DOHH2 (cell line): ENCODE measurements at regions not wholly inside any gene's neighbourhood (a gene's known extent, or its start where the extent isn't known, plus 50 kb on each side); places are given as distances from the start of the nearest gene placed in this dataset.

Source experiments
- H3F3A ChIP-seq: fragments of 200-600 bp; sonication (generic), shearing (Covaris generic); 2 replicates; pipeline ENCODE4 v1.6.0; 2016; ENCODE audit warnings: antibody characterized with exemption, mild to moderate bottlenecking; ENCODE audit not compliant: control insufficient read depth, insufficient read depth
- H3K27ac ChIP-seq: fragments of 200-600 bp; sonication (generic); 2 replicates; pipeline ENCODE4 v1.5.1; 2014; ENCODE audit warnings: low read depth, mild to moderate bottlenecking, low read length, moderate library complexity
- H3K27me3 ChIP-seq: fragments of 200-600 bp; sonication (generic); 2 replicates; pipeline ENCODE4 v1.6.1; 2014; ENCODE audit warnings: mild to moderate bottlenecking, low read length, mixed read lengths; ENCODE audit not compliant: control insufficient read depth
- H3K36me3 ChIP-seq: fragments of 200-600 bp; sonication (generic); 2 replicates; pipeline ENCODE4 v1.6.1; 2014; ENCODE audit warnings: mild to moderate bottlenecking, low read length, moderate library complexity, mixed read lengths; ENCODE audit not compliant: control insufficient read depth
- H3K4me1 ChIP-seq: fragments of 200-600 bp; sonication (generic); 2 replicates; pipeline ENCODE4 v1.6.1; 2014; ENCODE audit warnings: mild to moderate bottlenecking, low read length, mixed read lengths; ENCODE audit not compliant: control insufficient read depth
- H3K4me2 ChIP-seq: fragments of 200-600 bp; sonication (generic); 2 replicates; pipeline ENCODE4 v1.6.0; 2014; ENCODE audit warnings: mild to moderate bottlenecking, low read length, moderate library complexity
- H3K4me3 ChIP-seq: fragments of 200-600 bp; sonication (generic); 2 replicates; pipeline ENCODE4 v1.5.1; 2014; ENCODE audit warnings: mild to moderate bottlenecking, low read length, mixed read lengths
- H3K79me2 ChIP-seq: fragments of 200-600 bp; sonication (generic); 2 replicates; pipeline ENCODE4 v1.6.1; 2014; ENCODE audit warnings: mild to moderate bottlenecking, low read length, mixed read lengths; ENCODE audit not compliant: control insufficient read depth
- H3K9me2 ChIP-seq: fragments of 200-600 bp; sonication (generic); replicated peaks from 2 replicates; pipeline ENCODE4 v1.6.1; 2014; ENCODE audit warnings: mild to moderate bottlenecking, low read length, mixed read lengths; ENCODE audit not compliant: control insufficient read depth
- H3K9me3 ChIP-seq: fragments of 200-600 bp; sonication (generic); 2 replicates; pipeline ENCODE4 v1.6.1; 2014; ENCODE audit warnings: antibody characterized with exemption, low read length, mixed read lengths; ENCODE audit not compliant: control insufficient read depth, insufficient read depth
- H4K20me1 ChIP-seq: fragments of 200-600 bp; sonication (generic); 2 replicates; pipeline ENCODE4 v1.6.0; 2014; ENCODE audit warnings: low read depth, mild to moderate bottlenecking, antibody characterized with exemption, low read length, moderate library complexity; ENCODE audit not compliant: control insufficient read depth, insufficient read depth
- EZH2phosphoT487 ChIP-seq: fragments of 200-600 bp; sonication (generic); IDR thresholded peaks from 2 replicates; pipeline ENCODE4 v1.6.1; 2017; ENCODE audit warnings: borderline replicate concordance, mild to moderate bottlenecking, antibody characterized with exemption, low read length, moderate library complexity, mixed read lengths
- TF ChIP-seq, protein P1 (sequence below): fragments of 200-600 bp; sonication (generic); IDR thresholded peaks from one replicate; pipeline ENCODE4 v1.5.1; 2014; ENCODE audit warnings: antibody characterized with exemption, mild to moderate bottlenecking, low read depth, low read length; ENCODE audit not compliant: poor library complexity, severe bottlenecking

GRCh38 chr2:120940319-120940696 is 204.6 kb downstream of the GLI2 start:
- H3K9me3 ChIP-seq: no peaks in the 10 kb centered on the region
- no peaks in the 10 kb centered on the region for H3K79me2 ChIP-seq
- H3K36me3 ChIP-seq: no peaks in the 10 kb centered on the region
- no peaks in the 10 kb centered on the region for H3K4me1 ChIP-seq
- H4K20me1 ChIP-seq: no peaks in the 10 kb centered on the region
- no peak overlapping the region for H3K4me3 ChIP-seq
- H3K27me3 ChIP-seq: no peaks in the 10 kb centered on the region
- no peaks in the 10 kb centered on the region for H3K9me2 ChIP-seq
- no peak overlapping the region for H3K27ac ChIP-seq
- TF ChIP-seq, protein P1, sequence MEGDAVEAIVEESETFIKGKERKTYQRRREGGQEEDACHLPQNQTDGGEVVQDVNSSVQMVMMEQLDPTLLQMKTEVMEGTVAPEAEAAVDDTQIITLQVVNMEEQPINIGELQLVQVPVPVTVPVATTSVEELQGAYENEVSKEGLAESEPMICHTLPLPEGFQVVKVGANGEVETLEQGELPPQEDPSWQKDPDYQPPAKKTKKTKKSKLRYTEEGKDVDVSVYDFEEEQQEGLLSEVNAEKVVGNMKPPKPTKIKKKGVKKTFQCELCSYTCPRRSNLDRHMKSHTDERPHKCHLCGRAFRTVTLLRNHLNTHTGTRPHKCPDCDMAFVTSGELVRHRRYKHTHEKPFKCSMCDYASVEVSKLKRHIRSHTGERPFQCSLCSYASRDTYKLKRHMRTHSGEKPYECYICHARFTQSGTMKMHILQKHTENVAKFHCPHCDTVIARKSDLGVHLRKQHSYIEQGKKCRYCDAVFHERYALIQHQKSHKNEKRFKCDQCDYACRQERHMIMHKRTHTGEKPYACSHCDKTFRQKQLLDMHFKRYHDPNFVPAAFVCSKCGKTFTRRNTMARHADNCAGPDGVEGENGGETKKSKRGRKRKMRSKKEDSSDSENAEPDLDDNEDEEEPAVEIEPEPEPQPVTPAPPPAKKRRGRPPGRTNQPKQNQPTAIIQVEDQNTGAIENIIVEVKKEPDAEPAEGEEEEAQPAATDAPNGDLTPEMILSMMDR: no peak
- TF ChIP-seq EZH2phosphoT487: no peak
- no peak overlapping the region for H3K4me2 ChIP-seq
- H3F3A ChIP-seq: no peaks in the 10 kb centered on the region

DNA sequence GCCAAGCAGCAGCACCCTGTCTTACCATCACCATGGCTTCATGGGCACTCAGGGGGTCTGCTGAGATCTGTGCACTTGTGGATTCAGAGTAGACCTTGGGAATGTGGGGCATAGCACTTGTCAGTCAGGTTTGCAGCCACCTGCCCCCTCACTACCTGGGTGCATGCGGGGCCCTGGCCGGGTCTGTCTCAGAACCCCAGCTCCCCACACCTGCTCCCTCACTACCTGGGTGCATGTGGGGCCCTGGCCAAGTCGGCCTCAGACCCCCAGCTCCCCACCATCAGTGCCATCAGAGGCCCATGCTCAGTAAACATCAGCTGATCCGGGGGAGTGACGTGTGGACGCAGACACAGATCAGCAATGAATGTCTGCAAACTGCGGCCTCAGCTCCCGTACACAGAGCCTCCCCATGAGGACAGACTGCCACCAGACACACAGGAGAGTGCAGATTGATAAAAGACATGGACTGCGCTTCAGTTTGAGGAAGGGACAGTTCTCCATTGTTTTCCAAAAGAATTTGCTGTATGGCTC is 205.1 kb downstream of the GLI2 start:
- H4K20me1 ChIP-seq: no peaks in the 10 kb centered on the region
- H3F3A ChIP-seq: no peaks in the 10 kb centered on the region
- H3K4me1 ChIP-seq: no peaks in the 10 kb centered on the region
- no peak overlapping the region for H3K27ac ChIP-seq
- no peak for TF ChIP-seq EZH2phosphoT487
- TF ChIP-seq, protein P1: no peak
- H3K79me2 ChIP-seq: no peaks in the 10 kb centered on the region
- no peaks in the 10 kb centered on the region for H3K27me3 ChIP-seq
- no peaks in the 10 kb centered on the region for H3K36me3 ChIP-seq
- no peaks in the 10 kb centered on the region for H3K9me2 ChIP-seq
- no peak overlapping the region for H3K4me3 ChIP-seq
- no peaks in the 10 kb centered on the region for H3K9me3 ChIP-seq
- no peak overlapping the region for H3K4me2 ChIP-seq

- Histone ChIP-seq H3K36me3 (no peaks in the 10 kb centered on the region), H3K27me3 (no peaks in the 10 kb centered on the region), H3K9me2 (no peaks in the 10 kb centered on the region), H3K4me2 (no peak overlapping the region), H3F3A (no peaks in the 10 kb centered on the region), H3K27ac (no peak overlapping the region), H3K79me2 (no peaks in the 10 kb centered on the region), H4K20me1 (0 out of 2 replicates have a peak, but pooled peaks cover 3% of the 10 kb centered on the region), H3K4me1 (no peaks in the 10 kb centered on the region), H3K4me3 (no peak overlapping the region), H3K9me3 (no peaks in the 10 kb centered on the region)
- TF ChIP-seq EZH2phosphoT487: no peak
- TF ChIP-seq, protein P1: no peak
These were observed 206.0 kb downstream of the GLI2 start for GRCh38 chr2:120941571-120942120.
